Hematopoietic multipotent progenitor cell treated with erythropoietin and hydrocortisone succinate and interleukin-3 and kit ligand, for 15 days (in vitro differentiated cells): ENCODE measurements at regions not wholly inside any gene's neighbourhood (a gene's known extent, or its start where the extent isn't known, plus 50 kb on each side); places are given as distances from the start of the nearest gene placed in this dataset.
"Not testable (repeated sequence)": the region's sequence is repeated elsewhere in the genome, so short reads cannot be mapped to it uniquely, and the experiment has no call there.

ENCODE experiments used
- DNase-seq: peaks from one replicate; pipeline ENCODE4 v3.0.0-alpha.2; 2015; ENCODE audit warnings: low spot score

DNA sequence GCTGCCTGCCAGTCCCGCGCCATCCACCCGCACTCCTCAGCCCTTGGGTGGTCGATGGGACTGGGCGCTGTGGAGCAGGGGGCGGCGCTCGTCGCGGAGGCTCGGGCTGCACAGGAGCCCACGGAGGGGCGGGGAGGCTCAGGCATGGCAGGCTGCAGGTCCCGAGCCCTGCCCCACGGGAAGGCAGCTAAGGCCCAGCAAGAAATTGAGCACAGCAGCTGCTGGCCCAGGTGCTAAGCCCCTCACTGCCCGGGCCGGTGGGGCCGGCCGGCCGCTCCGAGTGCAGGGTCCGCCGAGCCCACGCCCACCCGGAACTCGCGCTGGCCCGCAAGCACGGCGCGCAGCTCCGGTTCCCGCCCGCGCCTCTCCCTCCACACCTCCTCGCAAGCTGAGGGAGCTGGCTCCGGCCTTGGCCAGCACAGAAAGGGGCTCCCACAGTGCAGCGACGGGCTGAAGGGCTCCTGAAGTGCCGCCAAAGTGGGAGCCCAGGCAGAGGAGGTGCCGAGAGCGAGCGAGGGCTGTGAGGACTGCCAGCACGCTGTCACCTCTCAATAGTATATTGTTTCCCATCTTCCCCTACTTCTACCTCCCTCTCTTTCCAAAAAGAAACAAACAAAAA, 219.6 kb downstream of the BAMBI start:
- not testable (repeated sequence) for DNase-seq

DNA sequence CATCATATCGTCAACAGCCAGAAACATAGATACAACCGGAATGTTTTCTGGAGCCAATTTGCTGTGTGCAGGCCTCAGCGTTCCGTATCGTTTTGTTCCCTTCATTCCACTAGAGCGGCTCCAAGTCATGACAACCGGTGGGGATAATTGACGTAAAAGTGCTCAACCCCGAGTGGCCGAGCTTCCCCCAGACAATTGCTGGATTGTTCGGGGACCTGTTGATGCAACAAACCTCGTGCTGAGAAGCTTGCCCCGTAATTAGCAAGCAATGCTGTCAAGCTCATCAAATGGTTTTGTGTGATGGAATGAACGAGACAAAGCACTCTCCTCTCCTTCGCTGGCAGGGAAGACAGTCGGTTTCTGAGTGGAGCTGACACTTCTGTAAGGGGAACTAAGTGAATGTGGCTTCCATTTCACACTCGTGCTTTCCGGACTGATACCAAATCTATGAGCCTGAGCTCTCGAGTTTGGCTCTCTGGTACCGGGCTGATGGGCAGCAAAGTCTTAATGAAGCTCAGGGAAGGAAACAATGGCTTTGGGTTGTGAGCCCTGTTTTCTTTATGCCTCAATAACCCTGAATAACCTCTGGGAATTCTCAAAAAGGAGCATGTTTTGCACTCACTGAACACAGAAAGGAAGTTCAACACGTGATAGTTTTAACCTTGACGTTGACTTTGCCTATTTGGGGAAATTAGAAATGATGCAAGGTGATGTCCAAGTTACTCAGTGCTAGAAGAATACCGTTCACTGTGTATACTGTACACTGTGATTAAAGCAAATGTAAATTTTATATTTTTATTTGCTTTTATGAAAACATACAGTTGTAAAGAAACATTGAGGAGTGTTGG, 220.5 kb downstream of the BAMBI start:
- no peak for DNase-seq

GRCh38 chr10:28902215-28902614, 224.9 kb downstream of the BAMBI start:
- DNase-seq: no peak

DNA sequence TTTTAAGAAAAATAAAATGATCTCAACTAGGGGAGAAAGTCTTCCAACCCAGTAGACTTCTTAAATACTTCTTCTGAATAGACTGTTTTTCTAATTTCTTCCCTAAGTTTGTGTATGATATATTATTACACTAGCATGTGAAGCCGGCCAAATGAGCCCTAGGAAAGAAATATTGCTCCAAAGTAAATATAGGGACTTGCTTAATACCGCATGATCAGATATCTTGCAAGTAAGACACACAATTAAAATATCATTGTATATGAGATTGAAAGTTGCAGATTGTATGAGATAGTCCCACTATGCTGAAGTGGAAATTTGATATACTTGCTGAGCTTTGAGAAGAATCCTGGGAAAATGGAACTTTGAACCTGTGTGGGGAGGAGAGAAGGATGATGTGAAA, 225.7 kb downstream of the BAMBI start:
- no peak for DNase-seq

GRCh38 chr10:28903736-28904135, 226.4 kb downstream of the BAMBI start:
- no peak for DNase-seq

GRCh38 chr10:28905371-28905770, 228.1 kb downstream of the BAMBI start:
- DNase-seq: no peak

DNA sequence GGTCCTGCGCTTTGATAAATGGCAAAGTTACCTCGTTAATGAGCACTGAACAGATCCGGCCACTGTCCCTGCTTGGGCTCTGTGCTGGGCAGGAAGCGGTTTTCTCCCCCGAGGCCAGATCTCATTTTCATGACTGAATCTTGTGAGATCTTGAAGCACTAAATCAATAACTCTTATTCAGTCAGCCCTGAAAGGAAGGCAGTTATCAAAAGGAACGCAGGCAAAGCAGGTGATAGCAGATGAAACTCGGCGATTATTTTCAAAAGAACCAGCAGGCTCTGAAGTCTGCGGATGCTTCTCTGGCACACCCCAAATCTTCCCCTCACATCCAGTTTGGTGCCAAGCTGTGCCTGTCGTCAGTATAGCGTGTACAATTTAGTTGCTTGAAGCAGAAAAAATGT, 228.7 kb downstream of the BAMBI start:
- no peak for DNase-seq

DNA sequence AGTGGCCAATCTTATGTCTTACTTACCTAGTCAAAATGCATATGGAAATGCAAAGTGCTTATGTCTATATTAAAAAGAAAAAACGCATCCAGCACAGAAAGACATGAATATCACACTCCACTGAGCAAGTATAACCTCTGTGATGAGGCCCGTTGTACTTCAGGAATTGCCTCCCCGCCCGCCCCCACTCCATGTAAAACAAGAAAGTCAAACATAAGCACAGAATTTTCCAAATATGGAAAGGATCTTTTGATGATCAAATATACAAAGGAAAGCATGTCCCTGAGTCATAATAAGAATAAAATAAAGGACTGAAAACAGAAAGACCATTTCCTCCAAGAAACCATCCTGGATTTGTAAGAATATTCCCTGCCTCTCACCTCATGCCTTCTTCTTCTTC, 229.1 kb downstream of the BAMBI start:
- DNase-seq: no peak

DNA sequence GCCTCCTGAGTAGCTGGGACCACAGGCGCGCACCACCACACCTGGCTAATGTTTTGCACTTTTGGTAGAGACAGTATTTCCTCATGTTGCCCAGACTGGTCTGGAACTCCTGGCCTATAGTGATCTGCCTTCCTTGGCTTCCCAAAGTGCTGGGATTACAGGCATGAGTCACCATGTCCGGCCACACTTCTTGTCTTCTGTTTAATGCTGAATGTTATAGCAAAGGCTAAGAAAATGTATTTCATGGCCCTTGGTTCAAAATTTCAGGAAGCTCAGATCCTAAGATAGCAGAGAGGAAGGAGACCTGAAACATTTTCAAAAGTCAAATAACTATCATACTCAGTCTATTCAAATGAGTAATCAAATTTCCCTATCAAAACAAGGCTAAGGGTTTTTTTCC, 229.6 kb downstream of the BAMBI start:
- no peak for DNase-seq

- DNase-seq: no peak
These were observed 232.6 kb downstream of the BAMBI start for GRCh38 chr10:28909875-28910274.

- no peak for DNase-seq
These were observed 233.6 kb downstream of the BAMBI start for GRCh38 chr10:28910956-28911355.

- not testable (repeated sequence) for DNase-seq
These were observed 234.2 kb downstream of the BAMBI start for GRCh38 chr10:28911511-28911910.

DNA sequence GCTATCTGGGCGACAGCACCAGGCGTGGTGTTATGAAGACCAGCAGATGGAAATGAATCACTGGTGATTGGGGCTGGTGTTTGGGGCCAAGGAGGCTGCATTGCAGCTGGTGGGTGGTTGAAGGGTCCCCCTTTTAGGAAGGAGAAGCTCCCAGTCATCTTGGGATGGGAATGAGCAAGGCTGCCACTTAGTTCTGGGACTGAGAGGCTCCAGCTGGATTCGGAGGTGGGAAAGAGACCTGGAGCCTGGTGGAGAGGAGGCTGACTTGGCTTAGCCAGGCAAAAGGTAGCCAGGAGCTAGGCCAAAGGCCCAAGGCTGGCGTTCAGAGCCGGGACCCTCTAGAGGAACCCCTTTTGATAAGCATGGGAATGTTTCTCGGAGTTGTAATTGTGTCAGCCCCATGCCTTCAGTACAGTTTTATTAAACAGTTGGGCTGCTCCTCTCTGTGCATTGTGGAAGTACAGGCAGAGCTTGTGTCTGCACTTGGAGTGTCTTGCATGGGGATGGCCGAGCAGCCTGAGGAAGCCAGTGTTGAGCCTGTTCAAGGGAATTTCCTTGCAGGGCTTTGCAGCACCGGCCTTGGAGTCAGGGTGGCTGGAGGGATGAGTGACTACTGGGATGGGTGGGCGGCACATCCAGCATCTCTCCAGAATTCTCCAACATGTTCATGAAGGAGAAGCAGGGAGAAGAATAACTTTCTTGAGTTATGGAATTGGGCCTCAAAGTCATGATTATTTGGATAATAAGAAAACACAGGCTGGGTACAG, 234.9 kb downstream of the BAMBI start:
- no peak for DNase-seq

- DNase-seq: no peak
These were observed 236.3 kb downstream of the BAMBI start for GRCh38 chr10:28913436-28914237.

GRCh38 chr10:28914701-28915100, 237.4 kb downstream of the BAMBI start:
- DNase-seq: no peak

DNA sequence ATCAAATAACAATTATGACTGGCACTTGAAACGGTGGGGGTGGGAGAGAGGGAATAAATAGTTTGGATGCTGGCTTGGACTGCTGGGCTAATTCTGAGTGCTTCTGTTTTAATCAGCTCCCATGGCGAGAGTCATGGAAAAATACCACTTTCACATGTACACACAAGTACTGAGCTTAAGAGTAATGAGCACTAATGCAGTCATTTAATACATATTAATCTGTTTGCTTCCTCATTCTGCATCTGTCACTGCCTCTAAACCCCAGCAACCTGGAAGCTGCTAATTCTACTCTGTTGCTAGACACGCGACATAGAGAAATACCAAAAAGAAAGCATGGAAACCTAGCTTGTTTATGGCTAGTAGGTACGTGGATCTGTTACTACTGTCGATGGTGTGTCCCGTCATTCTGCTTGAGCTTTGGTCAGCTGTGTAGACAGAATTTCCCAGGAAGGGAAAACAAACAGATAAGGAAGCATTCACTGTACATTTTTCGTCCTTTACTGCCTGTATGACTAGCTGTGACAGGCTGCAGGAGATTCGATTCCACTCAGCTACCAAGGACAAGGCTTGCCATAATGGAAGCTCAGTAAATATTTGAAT, 238.8 kb downstream of the BAMBI start:
- no peak for DNase-seq

DNA sequence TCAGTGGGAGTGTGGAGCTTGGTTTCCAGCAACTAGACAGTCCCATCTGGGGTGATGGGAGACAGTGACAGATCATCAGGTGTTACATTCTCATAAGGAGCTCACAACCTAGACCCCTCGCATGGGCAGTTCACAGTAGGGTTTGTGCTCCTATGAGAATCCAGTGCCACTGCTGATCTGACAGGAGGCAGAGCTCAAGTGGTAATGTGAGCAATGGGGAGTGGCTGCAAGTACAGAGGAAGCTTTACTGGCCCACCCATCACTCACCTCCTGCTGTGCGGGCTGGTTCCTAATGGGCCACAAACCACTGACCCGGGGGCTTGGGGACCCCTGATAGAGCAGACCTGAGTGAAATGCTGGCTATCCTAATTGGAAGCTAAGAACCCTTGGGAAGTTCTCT, 242.8 kb downstream of the BAMBI start:
- DNase-seq: no peak

GRCh38 chr10:28922127-28922526, 244.8 kb downstream of the BAMBI start:
- no peak for DNase-seq

- DNase-seq: no peak
These were observed 245.5 kb downstream of the BAMBI start for GRCh38 chr10:28922861-28923260.

- DNase-seq: no peak
These were observed 247.4 kb downstream of the BAMBI start for GRCh38 chr10:28924717-28925116.

DNA sequence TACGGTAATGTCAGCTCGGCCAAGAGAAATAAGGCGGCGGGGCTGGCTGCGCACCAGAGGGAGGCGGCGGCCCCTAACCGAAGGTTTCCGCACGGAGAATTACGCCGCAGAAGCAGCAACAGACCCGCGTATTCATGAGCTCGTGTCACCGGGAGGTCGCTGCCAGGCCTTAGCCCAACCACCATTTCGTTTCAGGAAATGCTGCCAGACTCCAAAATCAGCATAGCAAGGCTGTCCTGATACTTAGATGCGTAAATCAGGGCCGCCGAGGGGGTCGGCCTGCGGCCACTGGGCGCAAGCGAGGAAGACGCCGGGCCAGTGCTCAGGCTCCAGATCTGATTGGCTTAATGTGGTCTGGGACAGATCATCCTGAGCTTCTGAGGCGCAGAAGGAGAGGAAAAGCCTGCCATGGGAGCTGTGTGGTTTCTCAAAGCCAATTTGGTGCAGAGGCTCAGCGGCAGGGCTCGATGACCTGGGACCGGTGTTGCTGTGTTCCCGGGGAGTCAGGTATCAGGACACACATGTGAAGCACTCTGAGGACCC, 247.9 kb downstream of the BAMBI start:
- DNase-seq: no peak
